OCI-LY7 (cell line): ENCODE measurements at regions not wholly inside any gene's neighbourhood (a gene's known extent, or its start where the extent isn't known, plus 50 kb on each side); places are given as distances from the start of the nearest gene placed in this dataset.

Source experiments
- CTCF ChIP-seq: fragments of 200-600 bp; sonication (generic); conservative IDR thresholded peaks from 2 replicates; pipeline ENCODE4 v1.5.1; 2014; ENCODE audit warnings: mild to moderate bottlenecking, antibody characterized with exemption, low read length, moderate library complexity, mixed read lengths
- EZH2phosphoT487 ChIP-seq: fragments of 200-600 bp; sonication (generic); IDR thresholded peaks from 2 replicates; pipeline ENCODE4 v1.6.1; 2018; ENCODE audit warnings: low read depth, borderline replicate concordance, mild to moderate bottlenecking, mixed run types, antibody characterized with exemption, low read length, moderate library complexity, mixed read lengths

GRCh38 chr10:21297603-21298383, 227.7 kb downstream of the SKIDA1 start:
- TF ChIP-seq CTCF (no peak), EZH2phosphoT487 (no peak)
